Prostate gland (tissue), 2 donors: ENCODE measurements at regions not wholly inside any gene's neighbourhood (a gene's known extent, or its start where the extent isn't known, plus 50 kb on each side); places are given as distances from the start of the nearest gene placed in this dataset.

ENCODE experiments used
- CTCF ChIP-seq, 4 experiments: fragments of 200-600 bp in 2 of 4; fragments of 450-650 bp in 2 of 4; sonication (generic) in 2 of 4; IDR thresholded peaks; 1 replicate in 3 of 4; 2 replicates in 1 of 4; pipeline ENCODE4 v1.5.1; 2016 to 2019; ENCODE audit warnings: antibody characterized with exemption in 4 of 4, mild to moderate bottlenecking in 2 of 4, moderate library complexity in 2 of 4
- POLR2A ChIP-seq: fragments of 450-650 bp; IDR thresholded peaks from one replicate; pipeline ENCODE4 v1.6.1; 2016; ENCODE audit warnings: antibody characterized with exemption, mild to moderate bottlenecking

GRCh38 chr5:167030500-167031120 lies 1260.8 kb upstream of the WWC1 start:
- TF ChIP-seq CTCF (IDR thresholded peaks at IDR 0.05), result no peak
- no peak for TF ChIP-seq POLR2A
